ENCODE measurements at regions not wholly inside any gene's neighbourhood (a gene's known extent, or its start where the extent isn't known, plus 50 kb on each side); places are given as distances from the start of the nearest gene placed in this dataset.

GRCh38 chr10:60711496-60711895 lies 66.8 kb upstream of the CDK1 start (continued):
- TF ChIP-seq, protein P1, sequence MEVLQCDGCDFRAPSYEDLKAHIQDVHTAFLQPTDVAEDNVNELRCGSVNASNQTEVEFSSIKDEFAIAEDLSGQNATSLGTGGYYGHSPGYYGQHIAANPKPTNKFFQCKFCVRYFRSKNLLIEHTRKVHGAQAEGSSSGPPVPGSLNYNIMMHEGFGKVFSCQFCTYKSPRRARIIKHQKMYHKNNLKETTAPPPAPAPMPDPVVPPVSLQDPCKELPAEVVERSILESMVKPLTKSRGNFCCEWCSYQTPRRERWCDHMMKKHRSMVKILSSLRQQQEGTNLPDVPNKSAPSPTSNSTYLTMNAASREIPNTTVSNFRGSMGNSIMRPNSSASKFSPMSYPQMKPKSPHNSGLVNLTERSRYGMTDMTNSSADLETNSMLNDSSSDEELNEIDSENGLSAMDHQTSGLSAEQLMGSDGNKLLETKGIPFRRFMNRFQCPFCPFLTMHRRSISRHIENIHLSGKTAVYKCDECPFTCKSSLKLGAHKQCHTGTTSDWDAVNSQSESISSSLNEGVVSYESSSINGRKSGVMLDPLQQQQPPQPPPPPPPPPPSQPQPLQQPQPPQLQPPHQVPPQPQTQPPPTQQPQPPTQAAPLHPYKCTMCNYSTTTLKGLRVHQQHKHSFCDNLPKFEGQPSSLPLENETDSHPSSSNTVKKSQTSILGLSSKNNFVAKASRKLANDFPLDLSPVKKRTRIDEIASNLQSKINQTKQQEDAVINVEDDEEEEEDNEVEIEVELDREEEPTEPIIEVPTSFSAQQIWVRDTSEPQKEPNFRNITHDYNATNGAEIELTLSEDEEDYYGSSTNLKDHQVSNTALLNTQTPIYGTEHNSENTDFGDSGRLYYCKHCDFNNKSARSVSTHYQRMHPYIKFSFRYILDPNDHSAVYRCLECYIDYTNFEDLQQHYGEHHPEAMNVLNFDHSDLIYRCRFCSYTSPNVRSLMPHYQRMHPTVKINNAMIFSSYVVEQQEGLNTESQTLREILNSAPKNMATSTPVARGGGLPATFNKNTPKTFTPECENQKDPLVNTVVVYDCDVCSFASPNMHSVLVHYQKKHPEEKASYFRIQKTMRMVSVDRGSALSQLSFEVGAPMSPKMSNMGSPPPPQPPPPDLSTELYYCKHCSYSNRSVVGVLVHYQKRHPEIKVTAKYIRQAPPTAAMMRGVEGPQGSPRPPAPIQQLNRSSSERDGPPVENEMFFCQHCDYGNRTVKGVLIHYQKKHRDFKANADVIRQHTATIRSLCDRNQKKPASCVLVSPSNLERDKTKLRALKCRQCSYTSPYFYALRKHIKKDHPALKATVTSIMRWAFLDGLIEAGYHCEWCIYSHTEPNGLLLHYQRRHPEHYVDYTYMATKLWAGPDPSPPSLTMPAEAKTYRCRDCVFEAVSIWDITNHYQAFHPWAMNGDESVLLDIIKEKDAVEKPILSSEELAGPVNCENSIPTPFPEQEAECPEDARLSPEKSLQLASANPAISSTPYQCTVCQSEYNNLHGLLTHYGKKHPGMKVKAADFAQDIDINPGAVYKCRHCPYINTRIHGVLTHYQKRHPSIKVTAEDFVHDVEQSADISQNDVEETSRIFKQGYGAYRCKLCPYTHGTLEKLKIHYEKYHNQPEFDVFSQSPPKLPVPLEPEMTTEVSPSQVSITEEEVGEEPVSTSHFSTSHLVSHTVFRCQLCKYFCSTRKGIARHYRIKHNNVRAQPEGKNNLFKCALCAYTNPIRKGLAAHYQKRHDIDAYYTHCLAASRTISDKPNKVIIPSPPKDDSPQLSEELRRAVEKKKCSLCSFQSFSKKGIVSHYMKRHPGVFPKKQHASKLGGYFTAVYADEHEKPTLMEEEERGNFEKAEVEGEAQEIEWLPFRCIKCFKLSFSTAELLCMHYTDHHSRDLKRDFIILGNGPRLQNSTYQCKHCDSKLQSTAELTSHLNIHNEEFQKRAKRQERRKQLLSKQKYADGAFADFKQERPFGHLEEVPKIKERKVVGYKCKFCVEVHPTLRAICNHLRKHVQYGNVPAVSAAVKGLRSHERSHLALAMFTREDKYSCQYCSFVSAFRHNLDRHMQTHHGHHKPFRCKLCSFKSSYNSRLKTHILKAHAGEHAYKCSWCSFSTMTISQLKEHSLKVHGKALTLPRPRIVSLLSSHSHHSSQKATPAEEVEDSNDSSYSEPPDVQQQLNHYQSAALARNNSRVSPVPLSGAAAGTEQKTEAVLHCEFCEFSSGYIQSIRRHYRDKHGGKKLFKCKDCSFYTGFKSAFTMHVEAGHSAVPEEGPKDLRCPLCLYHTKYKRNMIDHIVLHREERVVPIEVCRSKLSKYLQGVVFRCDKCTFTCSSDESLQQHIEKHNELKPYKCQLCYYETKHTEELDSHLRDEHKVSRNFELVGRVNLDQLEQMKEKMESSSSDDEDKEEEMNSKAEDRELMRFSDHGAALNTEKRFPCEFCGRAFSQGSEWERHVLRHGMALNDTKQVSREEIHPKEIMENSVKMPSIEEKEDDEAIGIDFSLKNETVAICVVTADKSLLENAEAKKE (CRISPR knock-in tag; IDR thresholded peaks at IDR 0.05) = no peak
- TF ChIP-seq ZNF331 (CRISPR knock-in tag; IDR thresholded peaks at IDR 0.05; ENCODE audit: low read depth) = no peak
- TF ChIP-seq POLR2AphosphoS5 (IDR thresholded peaks at IDR 0.05; ENCODE audit: low read depth) = no peak
- no peak for TF ChIP-seq CTCF (conservative IDR thresholded peaks at IDR 0.05; ENCODE audit: low read depth in 2 of 2)
- TF ChIP-seq, protein P2, sequence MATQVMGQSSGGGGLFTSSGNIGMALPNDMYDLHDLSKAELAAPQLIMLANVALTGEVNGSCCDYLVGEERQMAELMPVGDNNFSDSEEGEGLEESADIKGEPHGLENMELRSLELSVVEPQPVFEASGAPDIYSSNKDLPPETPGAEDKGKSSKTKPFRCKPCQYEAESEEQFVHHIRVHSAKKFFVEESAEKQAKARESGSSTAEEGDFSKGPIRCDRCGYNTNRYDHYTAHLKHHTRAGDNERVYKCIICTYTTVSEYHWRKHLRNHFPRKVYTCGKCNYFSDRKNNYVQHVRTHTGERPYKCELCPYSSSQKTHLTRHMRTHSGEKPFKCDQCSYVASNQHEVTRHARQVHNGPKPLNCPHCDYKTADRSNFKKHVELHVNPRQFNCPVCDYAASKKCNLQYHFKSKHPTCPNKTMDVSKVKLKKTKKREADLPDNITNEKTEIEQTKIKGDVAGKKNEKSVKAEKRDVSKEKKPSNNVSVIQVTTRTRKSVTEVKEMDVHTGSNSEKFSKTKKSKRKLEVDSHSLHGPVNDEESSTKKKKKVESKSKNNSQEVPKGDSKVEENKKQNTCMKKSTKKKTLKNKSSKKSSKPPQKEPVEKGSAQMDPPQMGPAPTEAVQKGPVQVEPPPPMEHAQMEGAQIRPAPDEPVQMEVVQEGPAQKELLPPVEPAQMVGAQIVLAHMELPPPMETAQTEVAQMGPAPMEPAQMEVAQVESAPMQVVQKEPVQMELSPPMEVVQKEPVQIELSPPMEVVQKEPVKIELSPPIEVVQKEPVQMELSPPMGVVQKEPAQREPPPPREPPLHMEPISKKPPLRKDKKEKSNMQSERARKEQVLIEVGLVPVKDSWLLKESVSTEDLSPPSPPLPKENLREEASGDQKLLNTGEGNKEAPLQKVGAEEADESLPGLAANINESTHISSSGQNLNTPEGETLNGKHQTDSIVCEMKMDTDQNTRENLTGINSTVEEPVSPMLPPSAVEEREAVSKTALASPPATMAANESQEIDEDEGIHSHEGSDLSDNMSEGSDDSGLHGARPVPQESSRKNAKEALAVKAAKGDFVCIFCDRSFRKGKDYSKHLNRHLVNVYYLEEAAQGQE (IDR thresholded peaks at IDR 0.05; ENCODE audit: unreplicated experiment) = no peak
- TF ChIP-seq JUNB (IDR thresholded peaks at IDR 0.05; ENCODE audit: unreplicated experiment) = no peak
- TF ChIP-seq, protein P3, sequence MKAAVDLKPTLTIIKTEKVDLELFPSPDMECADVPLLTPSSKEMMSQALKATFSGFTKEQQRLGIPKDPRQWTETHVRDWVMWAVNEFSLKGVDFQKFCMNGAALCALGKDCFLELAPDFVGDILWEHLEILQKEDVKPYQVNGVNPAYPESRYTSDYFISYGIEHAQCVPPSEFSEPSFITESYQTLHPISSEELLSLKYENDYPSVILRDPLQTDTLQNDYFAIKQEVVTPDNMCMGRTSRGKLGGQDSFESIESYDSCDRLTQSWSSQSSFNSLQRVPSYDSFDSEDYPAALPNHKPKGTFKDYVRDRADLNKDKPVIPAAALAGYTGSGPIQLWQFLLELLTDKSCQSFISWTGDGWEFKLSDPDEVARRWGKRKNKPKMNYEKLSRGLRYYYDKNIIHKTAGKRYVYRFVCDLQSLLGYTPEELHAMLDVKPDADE (IDR thresholded peaks at IDR 0.05) = no peak
- TF ChIP-seq EZH2 (IDR thresholded peaks at IDR 0.05; ENCODE audit: low read depth, unreplicated experiment) = no peak
- TF ChIP-seq NANOG (IDR thresholded peaks at IDR 0.05; ENCODE audit: borderline replicate concordance) = no peak

Measured in GM23338 (cell line).